Ovary (tissue), 3 donors: ENCODE measurements at regions not wholly inside any gene's neighbourhood (a gene's known extent, or its start where the extent isn't known, plus 50 kb on each side); places are given as distances from the start of the nearest gene placed in this dataset.
"Not testable (repeated sequence)": the region's sequence is repeated elsewhere in the genome, so short reads cannot be mapped to it uniquely, and the experiment has no call there.

ENCODE experiments used
- CTCF ChIP-seq, 3 donors: fragments of 450-650 bp in 2 of 3; fragments of 200-600 bp in 1 of 3; IDR thresholded peaks; one replicate each; pipeline versions ENCODE4 v1.5.1 to v1.8.0; 2016 to 2022; ENCODE audit warnings: antibody characterized with exemption in 3 of 3, mild to moderate bottlenecking in 1 of 3
- EP300 ChIP-seq: sonication (generic); formaldehyde crosslinking; IDR thresholded peaks from one replicate; pipeline ENCODE4 v1.6.1; 2017; ENCODE audit warnings: antibody characterized with exemption
- POLR2A ChIP-seq: fragments of 450-650 bp; IDR thresholded peaks from one replicate; pipeline ENCODE4 v1.6.1; 2017; ENCODE audit warnings: antibody characterized with exemption, mild to moderate bottlenecking, moderate library complexity
- donor health status: DM: no; HTN: no; CAD: no.

DNA sequence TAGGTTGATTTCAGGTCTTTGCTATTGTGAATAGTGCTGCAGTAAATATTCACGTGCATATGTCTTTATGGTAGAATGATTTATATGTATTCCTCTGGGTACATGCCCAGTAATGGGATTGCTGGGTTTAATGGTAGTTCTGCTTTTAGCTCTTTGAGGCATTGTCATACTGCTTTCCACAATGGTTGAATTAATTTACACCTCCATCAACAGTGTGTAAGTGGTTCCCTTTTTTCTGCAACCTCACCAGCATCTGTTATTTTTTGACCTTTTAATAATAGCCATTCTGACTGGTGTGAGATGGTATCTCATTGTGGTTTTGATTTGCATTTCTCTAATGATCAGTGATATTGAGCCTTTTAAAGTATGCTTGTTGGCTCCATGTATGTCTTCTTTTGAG, 158.0 kb downstream of the RNF144B start:
- not testable (repeated sequence) for TF ChIP-seq CTCF (IDR thresholded peaks at IDR 0.05); POLR2A; EP300
